NCI-H2196 (cell line): ENCODE measurements at regions not wholly inside any gene's neighbourhood (a gene's known extent, or its start where the extent isn't known, plus 50 kb on each side); places are given as distances from the start of the nearest gene placed in this dataset.
"Not testable (repeated sequence)": the region's sequence is repeated elsewhere in the genome, so short reads cannot be mapped to it uniquely, and the experiment has no call there.

ENCODE experiments used
- DNase-seq: peaks from one replicate; lab custom pipeline; 2025; ENCODE audit not compliant: unreplicated experiment; lab: John Stamatoyannopoulos, UW

GRCh38 chr4:81319657-81320056 lies 104.6 kb upstream of the PRKG2 start:
- no peak for DNase-seq

- DNase-seq: no peak
These were observed 100.0 kb upstream of the PRKG2 start for GRCh38 chr4:81314897-81315470.

- no peak for DNase-seq
These were observed 99.3 kb upstream of the PRKG2 start for GRCh38 chr4:81314196-81314896.

- no peak for DNase-seq
These were observed 93.0 kb upstream of the PRKG2 start for GRCh38 chr4:81307991-81308390.

- DNase-seq: no peak
These were observed 89.8 kb upstream of the PRKG2 start for GRCh38 chr4:81304871-81305270.

- not testable (repeated sequence) for DNase-seq
These were observed 85.3 kb upstream of the PRKG2 start for GRCh38 chr4:81300352-81300751.

GRCh38 chr4:81290813-81291212 lies 75.8 kb upstream of the PRKG2 start:
- DNase-seq: no peak

- no peak for DNase-seq
These were observed 72.1 kb upstream of the PRKG2 start for GRCh38 chr4:81287101-81287500.

GRCh38 chr4:81282131-81282530 lies 67.1 kb upstream of the PRKG2 start:
- no peak for DNase-seq

GRCh38 chr4:81274460-81274859 lies 59.4 kb upstream of the PRKG2 start:
- no peak for DNase-seq

- no peak for DNase-seq
These were observed 57.6 kb upstream of the PRKG2 start for GRCh38 chr4:81272671-81273070.
